NCI-H524 treated with DMSO at 0.1 percent for 48 hours (cell line): ENCODE measurements at regions not wholly inside any gene's neighbourhood (a gene's known extent, or its start where the extent isn't known, plus 50 kb on each side); places are given as distances from the start of the nearest gene placed in this dataset.

ENCODE experiments used
- DNase-seq: peaks from one replicate; lab custom pipeline; 2025; lab: John Stamatoyannopoulos, UW

- no peak for DNase-seq
Measured at GRCh38 chr16:66171578-66171977, 194.9 kb upstream of the CDH5 start.

- DNase-seq = no peak
Measured at GRCh38 chr16:66170989-66171388, 195.5 kb upstream of the CDH5 start.

- no peak for DNase-seq
Measured at GRCh38 chr16:66169817-66170216, 196.7 kb upstream of the CDH5 start.

GRCh38 chr16:66168777-66169176 lies 197.7 kb upstream of the CDH5 start:
- no peak for DNase-seq

- no peak for DNase-seq
Measured at GRCh38 chr16:66167564-66168291, 198.8 kb upstream of the CDH5 start.

GRCh38 chr16:66166490-66166889 lies 200.0 kb upstream of the CDH5 start:
- no peak for DNase-seq

GRCh38 chr16:66165879-66166278 lies 200.6 kb upstream of the CDH5 start:
- no peak for DNase-seq

GRCh38 chr16:66164581-66165247 lies 201.8 kb upstream of the CDH5 start:
- no peak for DNase-seq

- no peak for DNase-seq
Measured at GRCh38 chr16:66162821-66163220, 203.7 kb upstream of the CDH5 start.

GRCh38 chr16:66161942-66162341 lies 204.5 kb upstream of the CDH5 start:
- DNase-seq = no peak

- no peak for DNase-seq
Measured at GRCh38 chr16:66161269-66161668, 205.2 kb upstream of the CDH5 start.

- DNase-seq = no peak
Measured at GRCh38 chr16:66159987-66160386, 206.5 kb upstream of the CDH5 start.

GRCh38 chr16:66156538-66156937 lies 210.0 kb upstream of the CDH5 start:
- DNase-seq = no peak

- no peak for DNase-seq
Measured at GRCh38 chr16:66155933-66156332, 210.6 kb upstream of the CDH5 start.

GRCh38 chr16:66154801-66155200 lies 211.7 kb upstream of the CDH5 start:
- DNase-seq = peak; percentile 23

- no peak for DNase-seq
Measured at GRCh38 chr16:66152823-66153393, 213.6 kb upstream of the CDH5 start.

GRCh38 chr16:66152181-66152580 lies 214.3 kb upstream of the CDH5 start:
- no peak for DNase-seq

- DNase-seq = no peak
Measured at GRCh38 chr16:66150698-66151482, 215.6 kb upstream of the CDH5 start.

GRCh38 chr16:66147291-66147690 lies 219.2 kb upstream of the CDH5 start:
- no peak for DNase-seq

- DNase-seq = no peak
Measured at GRCh38 chr16:66146798-66147197, 219.7 kb upstream of the CDH5 start.

GRCh38 chr16:66144641-66145040 lies 221.8 kb upstream of the CDH5 start:
- DNase-seq = peak; percentile 63

- DNase-seq = no peak
Measured at GRCh38 chr16:66143415-66143814, 223.1 kb upstream of the CDH5 start.

- DNase-seq = no peak
Measured at GRCh38 chr16:66141885-66142284, 224.6 kb upstream of the CDH5 start.
